Endodermal cell (in vitro differentiated cells): ENCODE measurements at regions not wholly inside any gene's neighbourhood (a gene's known extent, or its start where the extent isn't known, plus 50 kb on each side); places are given as distances from the start of the nearest gene placed in this dataset.

Experiments used
- DNase-seq: peaks from one replicate; pipeline ENCODE4 v3.0.0-alpha.2; 2017
- H3K27ac ChIP-seq: 2 replicates; pipeline ENCODE4 v1.5.1; 2013; ENCODE audit warnings: mild to moderate bottlenecking, low read depth, low read length, moderate library complexity
- H3K27me3 ChIP-seq: 2 replicates; pipeline ENCODE4 v1.6.1; 2013; ENCODE audit warnings: mild to moderate bottlenecking, low read length, moderate library complexity; ENCODE audit not compliant: insufficient read depth, control insufficient read depth, poor library complexity, severe bottlenecking
- H3K36me3 ChIP-seq: 2 replicates; pipeline ENCODE4 v1.7.0; 2013; ENCODE audit warnings: mild to moderate bottlenecking, low read length, moderate library complexity; ENCODE audit not compliant: control insufficient read depth, insufficient read depth
- H3K4me1 ChIP-seq: one replicate; pipeline ENCODE4 v1.7.0; 2013; ENCODE audit warnings: low read length; ENCODE audit not compliant: control insufficient read depth, insufficient read depth
- H3K4me3 ChIP-seq: 2 replicates; pipeline ENCODE4 v1.5.1; 2013; ENCODE audit warnings: mild to moderate bottlenecking, low read length, moderate library complexity
- H3K9ac ChIP-seq: 2 replicates; pipeline ENCODE4 v1.6.1; 2013; ENCODE audit warnings: mild to moderate bottlenecking, low read length, moderate library complexity; ENCODE audit not compliant: poor library complexity, severe bottlenecking; ENCODE audit errors: extremely low read depth
- H3K9me3 ChIP-seq: 2 replicates; pipeline ENCODE4 v1.6.1; 2013; ENCODE audit warnings: mild to moderate bottlenecking, low read length, moderate library complexity; ENCODE audit not compliant: control insufficient read depth
- H3K27ac Mint-ChIP-seq: 2 replicates; pipeline ENCODE4 v1.8.0; 2020; ENCODE audit warnings: mixed read lengths
- H3K27me3 Mint-ChIP-seq: 2 replicates; pipeline ENCODE4 v1.8.0; 2021; ENCODE audit warnings: mild to moderate bottlenecking, mixed read lengths; ENCODE audit not compliant: insufficient read depth
- H3K36me3 Mint-ChIP-seq: 2 replicates; pipeline ENCODE4 v1.8.0; 2020; ENCODE audit warnings: low read depth, mixed read lengths
- H3K4me1 Mint-ChIP-seq: 2 replicates; pipeline ENCODE4 v1.8.0; 2020; ENCODE audit warnings: mixed read lengths
- H3K4me3 Mint-ChIP-seq: 2 replicates; pipeline ENCODE4 v1.8.0; 2020; ENCODE audit warnings: mild to moderate bottlenecking, moderate library complexity, mixed read lengths
- H3K9me3 Mint-ChIP-seq: 2 replicates; pipeline ENCODE4 v1.8.0; 2020; ENCODE audit warnings: mild to moderate bottlenecking, mixed read lengths
- CTCF ChIP-seq: fragments of 200-600 bp; sonication (generic); conservative IDR thresholded peaks from 2 replicates; pipeline ENCODE4 v1.5.0; 2021; ENCODE audit warnings: antibody characterized with exemption, mild to moderate bottlenecking
- WGBS, 2 experiments: methylation state at CpG; one replicate each; pipeline versions ENCODE4 v1.1.5 to v1.1.7; 2013; ENCODE audit warnings: missing lambda C conversion rate in 2 of 2, mixed read lengths in 1 of 2; ENCODE audit not compliant: insufficient coverage in 1 of 2, insufficient read length in 1 of 2; 5-methylcytosine and 5-hydroxymethylcytosine counted together

DNA sequence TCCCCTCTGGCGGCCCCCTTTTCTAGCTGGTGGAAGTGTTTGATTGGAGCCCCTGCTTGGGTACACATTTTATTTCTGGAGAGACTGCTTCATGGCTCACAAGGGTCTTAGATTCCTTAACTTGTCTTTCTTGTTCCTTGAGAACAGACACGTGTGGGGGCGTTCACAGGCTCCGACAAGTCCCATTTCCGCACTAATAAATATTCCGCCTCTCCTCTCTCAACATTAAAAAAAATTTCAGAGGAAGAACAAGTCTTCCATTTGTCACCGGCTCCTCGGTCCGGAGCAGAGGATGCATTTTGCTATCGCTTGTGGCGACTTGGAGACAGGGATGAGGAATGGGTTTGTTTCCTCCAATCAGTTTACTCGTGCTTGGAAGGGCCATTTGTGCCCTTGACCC, 134.0 kb upstream of the PODXL start:
- H3K27me3 Mint-ChIP-seq: peaks cover 38% of the 10 kb centered on the region
- no peaks in the 10 kb centered on the region for H3K36me3 Mint-ChIP-seq

DNA sequence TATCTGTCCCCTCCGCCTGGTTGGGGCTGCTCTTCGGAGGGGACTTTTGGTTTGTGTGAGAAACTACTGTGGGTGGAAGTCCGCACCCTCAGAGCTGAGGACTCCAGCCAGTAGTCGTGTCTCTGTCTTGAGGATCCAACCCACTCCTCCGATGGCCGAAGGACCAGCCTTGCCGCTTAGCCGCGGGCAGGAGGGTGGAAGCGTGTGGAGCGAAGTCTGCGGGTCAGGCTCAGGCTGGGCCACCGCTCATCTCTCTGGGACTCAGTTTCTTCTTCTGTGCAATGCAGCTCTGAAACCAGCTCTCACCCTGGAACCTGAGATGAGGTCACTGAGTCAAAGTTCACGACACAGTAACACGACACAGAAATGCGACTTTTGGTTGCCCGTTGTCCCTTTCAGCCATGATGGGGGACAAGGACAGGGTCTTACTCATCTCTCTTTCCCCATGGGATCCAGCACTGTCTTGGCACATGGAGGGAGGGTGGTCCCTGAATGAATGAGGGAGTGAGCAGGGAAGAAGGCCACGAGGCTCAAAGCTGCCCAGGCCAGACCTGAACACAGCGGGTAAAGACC, 133.3 kb upstream of the PODXL start:
- Histone ChIP-seq H3K9me3 (no peaks in the 10 kb centered on the region), H3K27me3 (no peaks in the 10 kb centered on the region), H3K4me1 (no peaks in the 10 kb centered on the region), H3K4me3 (no peak overlapping the region), H3K27ac (no peak overlapping the region), H3K36me3 (no peaks in the 10 kb centered on the region), H3K9ac (no peak overlapping the region)
- Mint-ChIP-seq H3K27ac (no peak overlapping the region), H3K36me3 (no peaks in the 10 kb centered on the region), H3K9me3 (no peaks in the 10 kb centered on the region), H3K27me3 (peaks cover 38% of the 10 kb centered on the region), H3K4me1 (peaks cover 4% of the 10 kb centered on the region), H3K4me3 (no peak overlapping the region)
- 90 to 91% methylated on average over 15 to 19 of the region's 19 CpGs for WGBS, 2 experiments
- DNase-seq: no peak
- no peak for TF ChIP-seq CTCF

More for the DNA sequence above, 134.0 kb upstream of the PODXL start:
- DNase-seq: no peak
- Mint-ChIP-seq H3K9me3 (no peaks in the 10 kb centered on the region), H3K4me1 (peaks cover 4% of the 10 kb centered on the region), H3K27ac (no peak overlapping the region), H3K4me3 (no peak overlapping the region)
- 90 to 92% methylated on average over 8 to 12 of the region's 12 CpGs for WGBS, 2 experiments
- TF ChIP-seq CTCF: no peak
- Histone ChIP-seq H3K27ac (no peak overlapping the region), H3K36me3 (no peaks in the 10 kb centered on the region), H3K4me1 (no peaks in the 10 kb centered on the region), H3K9ac (no peak overlapping the region), H3K9me3 (no peaks in the 10 kb centered on the region), H3K27me3 (no peaks in the 10 kb centered on the region), H3K4me3 (no peak overlapping the region)

DNA sequence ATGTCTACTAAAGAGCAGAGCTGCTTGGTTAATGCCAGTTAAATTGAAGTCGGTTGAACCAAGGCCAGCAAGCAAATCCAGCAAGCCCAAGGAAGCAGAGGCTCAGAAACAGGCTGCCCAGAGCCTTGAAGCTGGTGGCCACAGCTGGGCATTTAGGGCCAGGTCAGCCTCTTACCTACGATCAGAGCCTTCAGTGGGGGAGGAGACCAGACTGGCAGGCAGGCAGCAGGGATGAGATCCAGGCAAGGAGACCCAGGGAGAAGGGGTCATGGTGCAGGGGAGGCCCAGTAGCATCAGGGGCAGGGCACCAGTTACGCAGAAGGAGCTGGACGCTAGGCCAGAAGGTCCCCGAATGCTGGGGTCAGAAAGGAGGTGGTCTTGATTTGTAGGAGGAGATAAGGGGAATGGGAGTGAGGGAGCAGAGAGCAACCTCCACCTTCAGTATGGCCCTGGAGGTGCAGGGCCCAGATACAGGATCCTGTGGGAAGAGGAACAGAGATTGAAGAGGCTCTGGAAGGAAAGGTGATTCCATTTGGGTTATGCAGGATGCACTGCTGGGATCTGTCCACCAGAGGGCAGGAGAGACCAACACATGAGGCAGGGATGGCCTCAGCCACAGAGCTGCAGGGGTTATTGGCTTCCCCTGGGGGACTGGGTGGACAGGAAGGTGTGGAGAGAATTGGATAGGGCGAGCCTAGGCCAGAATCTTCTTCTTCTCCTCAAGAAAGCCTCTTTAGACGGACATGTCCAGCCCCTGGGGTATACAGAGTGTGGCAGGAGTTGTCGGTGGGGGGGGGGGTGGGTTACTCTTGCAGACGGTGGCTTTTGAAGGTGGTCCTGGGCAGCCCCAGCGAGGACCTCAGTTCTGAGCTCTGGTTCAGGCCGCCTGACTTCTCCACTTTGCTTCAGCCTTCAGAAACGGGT, 132.6 kb upstream of the PODXL start:
- H3K27me3 ChIP-seq: no peaks in the 10 kb centered on the region
- Mint-ChIP-seq H3K27me3 (peaks cover 38% of the 10 kb centered on the region), H3K9me3 (no peaks in the 10 kb centered on the region), H3K27ac (no peak overlapping the region), H3K4me3 (no peak overlapping the region), H3K4me1 (peaks cover 4% of the 10 kb centered on the region), H3K36me3 (no peaks in the 10 kb centered on the region)
- H3K27ac ChIP-seq: no peak overlapping the region
- no peaks in the 10 kb centered on the region for H3K36me3 ChIP-seq
- TF ChIP-seq CTCF: peak; percentile 97
- no peak overlapping the region for H3K4me3 ChIP-seq
- H3K4me1 ChIP-seq: no peaks in the 10 kb centered on the region
- H3K9me3 ChIP-seq: no peaks in the 10 kb centered on the region
- WGBS, 2 experiments: 74 to 96% methylated on average over 5 to 12 of the region's 12 CpGs
- DNase-seq: peak; percentile 96
- no peak overlapping the region for H3K9ac ChIP-seq
